ENCODE measurements at regions not wholly inside any gene's neighbourhood (a gene's known extent, or its start where the extent isn't known, plus 50 kb on each side); places are given as distances from the start of the nearest gene placed in this dataset.

DNA sequence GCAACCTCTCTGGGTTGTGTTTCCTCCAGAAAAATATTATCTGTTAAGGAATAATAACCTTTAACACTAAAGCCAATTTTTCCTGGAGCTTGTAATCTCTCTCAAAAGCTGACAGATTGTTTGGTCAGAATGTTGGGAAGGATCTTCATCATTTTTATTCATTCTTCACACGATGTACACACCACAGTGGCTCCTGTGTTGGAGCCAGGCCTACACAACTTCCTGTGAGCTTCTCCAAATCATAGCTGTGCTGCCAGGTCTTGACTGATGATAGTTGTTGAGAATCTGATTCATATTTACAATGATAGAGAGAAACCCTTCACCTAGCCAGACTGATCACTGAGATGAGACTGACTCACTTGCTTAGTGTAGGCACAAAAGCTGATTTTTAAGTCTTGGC is 151.0 kb upstream of the ROBO2 start:
- FAIRE-seq (no peak), DNase-seq (ENCODE audit: insufficient read length, low spot score) (no peak)
- TF ChIP-seq POLR2AphosphoS5 (IDR thresholded peaks at IDR 0.05; ENCODE audit: low read depth, low read length), result no peak
- TF ChIP-seq POLR2A (IDR thresholded peaks at IDR 0.05; ENCODE audit: low read depth, low read length), result no peak
- no peak for TF ChIP-seq POU2F2 (IDR thresholded peaks at IDR 0.05; ENCODE audit: low read depth, low read length)
- TF ChIP-seq PAX5 (IDR thresholded peaks at IDR 0.05; ENCODE audit: insufficient read depth, low read length, severe bottlenecking), result no peak
- TF ChIP-seq SPI1 (IDR thresholded peaks at IDR 0.05; ENCODE audit: low read depth, low read length), result no peak
- no peak for TF ChIP-seq TAF1 (IDR thresholded peaks at IDR 0.05; ENCODE audit: low read depth, low read length)

GRCh38 chr3:76889911-76890310 is 150.0 kb upstream of the ROBO2 start:
- DNase-seq (ENCODE audit: insufficient read length, low spot score) (no peak), FAIRE-seq (no peak)
- TF ChIP-seq PAX5 (IDR thresholded peaks at IDR 0.05; ENCODE audit: insufficient read depth, low read length, severe bottlenecking) (no peak), SPI1 (IDR thresholded peaks at IDR 0.05; ENCODE audit: low read depth, low read length) (no peak), POLR2A (IDR thresholded peaks at IDR 0.05; ENCODE audit: low read depth, low read length) (no peak)

- FAIRE-seq (no peak), DNase-seq (ENCODE audit: insufficient read length, low spot score) (no peak)
- TF ChIP-seq TAF1 (IDR thresholded peaks at IDR 0.05; ENCODE audit: low read depth, low read length) (no peak), POLR2AphosphoS5 (IDR thresholded peaks at IDR 0.05; ENCODE audit: low read depth, low read length) (no peak), POLR2A (IDR thresholded peaks at IDR 0.05; ENCODE audit: low read depth, low read length) (no peak), PAX5 (IDR thresholded peaks at IDR 0.05; ENCODE audit: insufficient read depth, low read length, severe bottlenecking) (no peak), POU2F2 (IDR thresholded peaks at IDR 0.05; ENCODE audit: low read depth, low read length) (no peak), SPI1 (IDR thresholded peaks at IDR 0.05; ENCODE audit: low read depth, low read length) (no peak)
These were observed 142.8 kb upstream of the ROBO2 start for GRCh38 chr3:76897076-76897475.

DNA sequence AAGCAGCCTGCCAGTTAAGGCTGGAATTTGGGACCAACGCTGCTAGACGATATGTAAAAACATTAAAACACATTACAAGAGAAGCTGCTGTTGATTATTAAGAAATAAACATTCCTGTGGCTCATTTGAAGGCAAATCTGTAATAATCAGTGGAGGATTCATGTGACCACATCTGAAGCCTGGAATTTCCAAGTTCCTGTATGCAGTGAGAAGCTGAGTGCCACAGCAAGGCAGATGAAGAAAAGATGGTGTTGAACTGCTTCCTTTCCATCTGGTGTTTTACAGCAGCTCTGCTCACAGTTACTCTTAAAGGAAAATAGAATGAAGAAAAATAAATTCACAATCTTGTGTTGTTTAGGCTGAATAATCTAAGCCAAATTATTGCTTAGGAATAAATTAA is 139.3 kb upstream of the ROBO2 start:
- TF ChIP-seq PAX5 (IDR thresholded peaks at IDR 0.05; ENCODE audit: insufficient read depth, low read length, severe bottlenecking) (no peak), SPI1 (IDR thresholded peaks at IDR 0.05; ENCODE audit: low read depth, low read length) (no peak), POLR2A (IDR thresholded peaks at IDR 0.05; ENCODE audit: low read depth, low read length) (no peak), POU2F2 (IDR thresholded peaks at IDR 0.05; ENCODE audit: low read depth, low read length) (no peak), POLR2AphosphoS5 (IDR thresholded peaks at IDR 0.05; ENCODE audit: low read depth, low read length) (no peak), TAF1 (IDR thresholded peaks at IDR 0.05; ENCODE audit: low read depth, low read length) (no peak)
- FAIRE-seq, result no peak
- no peak for DNase-seq (ENCODE audit: insufficient read length, low spot score)

DNA sequence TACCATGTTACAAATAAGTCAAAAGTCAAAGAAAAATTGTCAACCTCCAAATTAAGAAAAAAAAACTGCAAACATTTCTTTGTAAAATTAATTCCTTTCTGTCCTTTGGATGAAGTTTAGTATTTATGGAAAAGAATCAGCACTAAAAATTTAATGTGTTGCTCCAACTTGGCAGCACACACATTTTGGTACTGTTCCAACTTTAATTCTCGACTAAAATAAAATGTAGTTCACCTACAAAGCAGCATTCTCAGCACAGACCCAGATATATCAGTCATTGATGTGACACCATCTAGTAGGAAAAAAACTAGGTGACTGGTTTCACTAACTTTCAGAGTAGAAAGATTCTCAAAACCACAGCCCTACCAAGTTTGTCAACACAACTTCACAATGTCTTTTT is 131.7 kb upstream of the ROBO2 start:
- DNase-seq (ENCODE audit: insufficient read length, low spot score) (no peak), FAIRE-seq (no peak)

DNA sequence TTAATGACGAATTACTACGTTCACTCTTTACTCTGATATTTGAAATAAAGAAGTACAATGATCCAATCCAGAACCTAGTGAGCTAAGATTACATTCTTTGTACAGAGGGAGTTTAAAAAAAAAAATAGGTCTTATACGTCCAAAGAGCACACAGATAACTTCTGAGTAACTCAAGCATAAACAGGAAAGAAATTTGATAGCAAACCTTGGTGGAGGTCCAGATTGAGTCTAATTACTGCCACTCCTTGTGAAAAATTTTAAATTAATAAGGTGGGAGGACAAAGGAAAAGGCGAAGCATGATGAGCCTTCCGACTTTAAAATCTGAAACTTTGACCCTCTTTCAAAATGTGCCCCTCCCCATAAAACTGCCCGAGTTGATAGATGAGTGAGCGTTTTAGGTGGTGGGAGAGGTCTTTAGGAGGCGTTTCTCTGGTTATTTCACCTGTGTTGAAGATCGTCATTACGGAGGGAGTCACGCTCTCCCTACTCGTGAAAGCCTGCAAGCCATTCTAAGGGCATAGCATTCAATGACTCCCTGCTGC is 127.0 kb upstream of the ROBO2 start:
- no peak for FAIRE-seq
- no peak for TF ChIP-seq PAX5 (IDR thresholded peaks at IDR 0.05; ENCODE audit: insufficient read depth, low read length, severe bottlenecking)
- no peak for TF ChIP-seq SPI1 (IDR thresholded peaks at IDR 0.05; ENCODE audit: low read depth, low read length)
- DNase-seq (ENCODE audit: insufficient read length, low spot score), result no peak

More for the DNA sequence above, 131.7 kb upstream of the ROBO2 start:
- TF ChIP-seq POLR2A (IDR thresholded peaks at IDR 0.05; ENCODE audit: low read depth, low read length) (no peak), SPI1 (IDR thresholded peaks at IDR 0.05; ENCODE audit: low read depth, low read length) (no peak), POU2F2 (IDR thresholded peaks at IDR 0.05; ENCODE audit: low read depth, low read length) (no peak), TAF1 (IDR thresholded peaks at IDR 0.05; ENCODE audit: low read depth, low read length) (no peak), PAX5 (IDR thresholded peaks at IDR 0.05; ENCODE audit: insufficient read depth, low read length, severe bottlenecking) (no peak), POLR2AphosphoS5 (IDR thresholded peaks at IDR 0.05; ENCODE audit: low read depth, low read length) (no peak)

DNA sequence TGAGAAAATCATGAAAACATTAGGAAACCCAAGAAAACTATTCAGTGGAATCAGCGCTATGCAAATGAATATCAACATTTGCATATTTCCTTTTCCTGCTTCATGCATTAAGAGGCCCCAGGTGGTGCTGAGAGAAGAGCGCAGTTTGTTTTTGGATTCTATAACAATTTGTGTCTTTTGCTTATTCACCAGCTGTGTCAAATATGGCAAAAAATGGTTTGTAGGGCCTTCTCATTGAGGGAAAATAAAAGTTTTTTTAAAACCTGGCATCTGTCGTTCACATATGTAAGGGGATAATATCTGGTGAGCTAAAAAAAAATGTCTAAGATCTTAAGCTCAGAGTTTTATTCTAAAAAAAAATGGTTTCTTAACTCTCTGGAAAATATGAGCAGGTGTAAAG is 122.5 kb upstream of the ROBO2 start:
- TF ChIP-seq POLR2AphosphoS5 (IDR thresholded peaks at IDR 0.05; ENCODE audit: low read depth, low read length) (no peak), TAF1 (IDR thresholded peaks at IDR 0.05; ENCODE audit: low read depth, low read length) (no peak)
- FAIRE-seq, result no peak

GRCh38 chr3:76920511-76920910 is 119.4 kb upstream of the ROBO2 start:
- FAIRE-seq (no peak), DNase-seq (ENCODE audit: insufficient read length, low spot score) (no peak)
- no peak for TF ChIP-seq TAF1 (IDR thresholded peaks at IDR 0.05; ENCODE audit: low read depth, low read length)
- TF ChIP-seq POLR2A (IDR thresholded peaks at IDR 0.05; ENCODE audit: low read depth, low read length), result no peak
- TF ChIP-seq PAX5 (IDR thresholded peaks at IDR 0.05; ENCODE audit: insufficient read depth, low read length, severe bottlenecking), result no peak
- TF ChIP-seq POLR2AphosphoS5 (IDR thresholded peaks at IDR 0.05; ENCODE audit: low read depth, low read length), result no peak
- TF ChIP-seq POU2F2 (IDR thresholded peaks at IDR 0.05; ENCODE audit: low read depth, low read length), result no peak
- TF ChIP-seq SPI1 (IDR thresholded peaks at IDR 0.05; ENCODE audit: low read depth, low read length), result no peak

More for the DNA sequence above, 122.5 kb upstream of the ROBO2 start:
- DNase-seq (ENCODE audit: insufficient read length, low spot score), result no peak

DNA sequence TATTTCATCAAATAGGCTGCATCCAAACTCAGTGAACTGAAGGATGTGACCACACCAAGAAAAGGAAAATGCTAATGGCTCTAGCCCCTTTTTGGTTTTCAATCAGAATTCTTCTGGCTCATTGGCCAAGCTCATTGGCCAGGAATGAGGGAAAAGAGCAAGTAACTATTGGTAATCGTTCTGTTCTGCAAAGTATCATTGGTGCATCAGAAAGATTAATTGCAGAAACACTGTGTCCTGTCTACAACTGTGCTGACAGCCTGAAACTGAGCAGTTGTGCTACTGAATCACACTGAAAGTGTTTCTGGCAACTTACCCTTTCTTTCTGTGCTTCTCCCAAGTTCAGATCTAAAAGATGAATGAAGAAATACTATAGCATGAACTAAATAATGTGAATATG is 116.4 kb upstream of the ROBO2 start:
- DNase-seq (ENCODE audit: insufficient read length, low spot score) (no peak), FAIRE-seq (no peak)
- TF ChIP-seq SPI1 (IDR thresholded peaks at IDR 0.05; ENCODE audit: low read depth, low read length) (no peak), POU2F2 (IDR thresholded peaks at IDR 0.05; ENCODE audit: low read depth, low read length) (no peak), POLR2AphosphoS5 (IDR thresholded peaks at IDR 0.05; ENCODE audit: low read depth, low read length) (no peak), TAF1 (IDR thresholded peaks at IDR 0.05; ENCODE audit: low read depth, low read length) (no peak), POLR2A (IDR thresholded peaks at IDR 0.05; ENCODE audit: low read depth, low read length) (no peak), PAX5 (IDR thresholded peaks at IDR 0.05; ENCODE audit: insufficient read depth, low read length, severe bottlenecking) (no peak)

GRCh38 chr3:76930712-76931111 is 109.2 kb upstream of the ROBO2 start:
- DNase-seq (ENCODE audit: insufficient read length, low spot score), result no peak
- no peak for FAIRE-seq
- TF ChIP-seq POLR2AphosphoS5 (IDR thresholded peaks at IDR 0.05; ENCODE audit: low read depth, low read length) (no peak), PAX5 (IDR thresholded peaks at IDR 0.05; ENCODE audit: insufficient read depth, low read length, severe bottlenecking) (no peak), TAF1 (IDR thresholded peaks at IDR 0.05; ENCODE audit: low read depth, low read length) (no peak), POLR2A (IDR thresholded peaks at IDR 0.05; ENCODE audit: low read depth, low read length) (no peak), POU2F2 (IDR thresholded peaks at IDR 0.05; ENCODE audit: low read depth, low read length) (no peak), SPI1 (IDR thresholded peaks at IDR 0.05; ENCODE audit: low read depth, low read length) (no peak)
